H1 (cell line): ENCODE measurements at regions not wholly inside any gene's neighbourhood (a gene's known extent, or its start where the extent isn't known, plus 50 kb on each side); places are given as distances from the start of the nearest gene placed in this dataset.

ENCODE experiments used
- CTCF ChIA-PET: fragments of 300-600 bp; sonication (Branson Sonifier 250); formaldehyde crosslinking; loops from one replicate; lab custom pipeline; 2021; ENCODE audit not compliant: partially characterized antibody; lab: Charles Lee
- POLR2A ChIA-PET: fragments of 300-600 bp; sonication (Branson Sonifier 250); formaldehyde crosslinking; loops from one replicate; lab custom pipeline; 2021; ENCODE audit warnings: inconsistent platforms; ENCODE audit not compliant: partially characterized antibody; lab: Charles Lee
- DNase-seq, 2 experiments: peaks; one replicate each; pipeline versions ENCODE4 v3.0.0 to v3.0.0-alpha.2; 2010 to 2022; ENCODE audit warnings: low spot score in 2 of 2, low read depth in 1 of 2, mixed read lengths in 1 of 2
- FAIRE-seq: peaks from 2 replicates; lab custom pipeline; 2011; peaks lifted over from hg19 to GRCh38; lab: Jason Lieb, UNC
- H2AFZ ChIP-seq: 2 replicates; pipeline ENCODE4 v1.8.1; 2012; ENCODE audit warnings: low read length, inconsistent platforms
- H2AK5ac ChIP-seq: 2 replicates; pipeline ENCODE4 v1.6.1; 2013; ENCODE audit warnings: low read depth, low read length
- H2BK120ac ChIP-seq: replicated peaks from 2 replicates; pipeline ENCODE3; 2013; ENCODE audit warnings: low read depth, low read length, inconsistent platforms
- H2BK12ac ChIP-seq: 2 replicates; pipeline ENCODE4 v1.6.1; 2013; ENCODE audit warnings: low read depth, low read length
- H2BK15ac ChIP-seq: 2 replicates; pipeline ENCODE4 v1.6.1; 2013; ENCODE audit warnings: low read length
- H2BK20ac ChIP-seq: 2 replicates; pipeline ENCODE4 v1.6.1; 2013; ENCODE audit warnings: low read length
- H2BK5ac ChIP-seq: 2 replicates; pipeline ENCODE4 v1.6.1; 2013; ENCODE audit warnings: low read depth, low read length
- H3K14ac ChIP-seq: 2 replicates; pipeline ENCODE4 v1.6.1; 2013; ENCODE audit warnings: inconsistent platforms; ENCODE audit not compliant: insufficient read length
- H3K18ac ChIP-seq: 2 replicates; pipeline ENCODE4 v1.6.1; 2013; ENCODE audit warnings: low read length; ENCODE audit errors: extremely low read depth
- H3K23ac ChIP-seq: 2 replicates; pipeline ENCODE4 v1.6.1; 2013; ENCODE audit warnings: inconsistent platforms; ENCODE audit not compliant: insufficient read length
- H3K23me2 ChIP-seq: 2 replicates; pipeline ENCODE4 v1.6.1; 2013; ENCODE audit warnings: low read depth, low read length
- H3K27ac ChIP-seq: 2 replicates; pipeline ENCODE4 v1.6.1; 2011; ENCODE audit warnings: low read depth, low read length, inconsistent platforms
- H3K27me3 ChIP-seq, 4 experiments: replicated peaks in 1 of 4; 1 replicate in 1 of 4; 2 replicates in 3 of 4; pipeline versions ENCODE4 v1.6.1 to v1.8.1; 2011 to 2013; ENCODE audit warnings: low read length in 3 of 4, mild to moderate bottlenecking in 3 of 4, inconsistent platforms in 2 of 4, mixed read lengths in 2 of 4, moderate library complexity in 1 of 4; ENCODE audit not compliant: control insufficient read depth in 3 of 4, insufficient read depth in 3 of 4; ENCODE audit errors: extremely low read depth in 1 of 4
- H3K36me3 ChIP-seq, 4 experiments: 2 replicates each; pipeline versions ENCODE4 v1.6.1 to v1.8.1; 2011 to 2013; ENCODE audit warnings: mild to moderate bottlenecking in 4 of 4, low read length in 3 of 4, moderate library complexity in 2 of 4, control low read depth in 1 of 4, inconsistent platforms in 1 of 4; ENCODE audit not compliant: insufficient read depth in 4 of 4, control insufficient read depth in 2 of 4
- H3K4ac ChIP-seq: replicated peaks from 2 replicates; pipeline ENCODE3; 2013; ENCODE audit warnings: low read length, low read depth, mixed read lengths, inconsistent platforms; ENCODE audit not compliant: insufficient read length
- H3K4me1 ChIP-seq, 4 experiments: replicated peaks in 1 of 4; 1 replicate in 1 of 4; 2 replicates in 3 of 4; pipeline versions ENCODE4 v1.6.1 to v1.8.1; 2011 to 2013; ENCODE audit warnings: low read length in 3 of 4, inconsistent platforms in 2 of 4, mixed read lengths in 1 of 4; ENCODE audit not compliant: insufficient read depth in 4 of 4, control insufficient read depth in 3 of 4
- H3K4me2 ChIP-seq, 2 experiments: 2 replicates each; pipeline versions ENCODE4 v1.6.1 to v1.8.1; 2011 to 2013; ENCODE audit warnings: low read depth in 2 of 2, low read length in 2 of 2, control low read depth in 1 of 2, inconsistent platforms in 1 of 2, mild to moderate bottlenecking in 1 of 2; ENCODE audit not compliant: insufficient read depth in 1 of 2
- H3K4me3 ChIP-seq, 4 experiments: fragments of 200-600, 300-600 bp in 1 of 4; sonication (generic), shearing (Covaris generic), sonication (Bioruptor Twin) in 1 of 4; 2 replicates each; pipeline versions ENCODE4 v1.5.1 to v1.8.1; 2011 to 2016; ENCODE audit warnings: low read length in 4 of 4, low read depth in 3 of 4, control low read depth in 2 of 4, inconsistent platforms in 2 of 4, mild to moderate bottlenecking in 2 of 4, mixed read lengths in 1 of 4, moderate library complexity in 1 of 4; ENCODE audit not compliant: insufficient read depth in 2 of 4; ENCODE audit errors: extremely low read depth in 1 of 4
- H3K56ac ChIP-seq: replicated peaks from 2 replicates; pipeline ENCODE3; 2013; ENCODE audit warnings: low read depth, mild to moderate bottlenecking, mixed read lengths, low read length, inconsistent platforms; ENCODE audit not compliant: insufficient read length
- H3K79me1 ChIP-seq: 2 replicates; pipeline ENCODE4 v1.6.1; 2013; ENCODE audit warnings: low read depth, low read length, control low read depth
- H3K79me2 ChIP-seq, 2 experiments: 2 replicates each; pipeline versions ENCODE4 v1.6.1 to v1.8.1; 2012 to 2013; ENCODE audit warnings: low read length in 2 of 2, mild to moderate bottlenecking in 2 of 2, inconsistent platforms in 1 of 2; ENCODE audit not compliant: insufficient read depth in 2 of 2, control insufficient read depth in 1 of 2
- H3K9ac ChIP-seq, 4 experiments: replicated peaks in 1 of 4; 1 replicate in 1 of 4; 2 replicates in 3 of 4; pipeline versions ENCODE4 v1.6.1 to v1.8.1; 2011 to 2013; ENCODE audit warnings: low read depth in 3 of 4, low read length in 3 of 4, control low read depth in 2 of 4, mild to moderate bottlenecking in 2 of 4, moderate library complexity in 2 of 4, inconsistent platforms in 1 of 4; ENCODE audit errors: extremely low read depth in 1 of 4
- H3K9me3 ChIP-seq, 2 experiments: 2 replicates each; pipeline versions ENCODE4 v1.6.1 to v1.8.1; 2012 to 2013; ENCODE audit warnings: mild to moderate bottlenecking in 2 of 2, moderate library complexity in 2 of 2, control low read depth in 1 of 2, inconsistent platforms in 1 of 2, low read depth in 1 of 2, low read length in 1 of 2, mixed read lengths in 1 of 2; ENCODE audit not compliant: insufficient read depth in 2 of 2
- H4K20me1 ChIP-seq, 2 experiments: replicated peaks in 1 of 2; 2 replicates each; pipeline versions ENCODE3 to v1.8.1; 2011 to 2013; ENCODE audit warnings: inconsistent platforms in 2 of 2, low read length in 2 of 2, mild to moderate bottlenecking in 1 of 2; ENCODE audit not compliant: insufficient read depth in 2 of 2, control insufficient read depth in 1 of 2
- H4K5ac ChIP-seq: 2 replicates; pipeline ENCODE4 v1.6.1; 2013; ENCODE audit warnings: low read length, low read depth, mixed read lengths, inconsistent platforms; ENCODE audit not compliant: insufficient read length
- H4K8ac ChIP-seq: 2 replicates; pipeline ENCODE4 v1.8.0; 2013; ENCODE audit warnings: mild to moderate bottlenecking, moderate library complexity, low read length, inconsistent platforms; ENCODE audit not compliant: insufficient read depth; ENCODE audit errors: extremely low read depth
- H4K91ac ChIP-seq: replicated peaks from 2 replicates; pipeline ENCODE3; 2013; ENCODE audit warnings: low read length, mixed read lengths, inconsistent platforms; ENCODE audit not compliant: insufficient read length
- GABPA ChIP-seq: IDR thresholded peaks from 2 replicates; pipeline ENCODE4 v1.6.1; 2011; ENCODE audit warnings: mild to moderate bottlenecking, low read length, moderate library complexity, borderline replicate concordance; ENCODE audit not compliant: insufficient read depth
- RFX5 ChIP-seq: IDR thresholded peaks from 2 replicates; pipeline ENCODE4 v1.6.1; 2011; ENCODE audit warnings: low read depth, low read length, improper control_type of control experiment, borderline replicate concordance
- WGBS, 2 experiments: shearing (Covaris generic) in 1 of 2; methylation state at CpG; one replicate each; pipeline versions ENCODE4 v1.1.6 to v1.1.7; 2013 to 2015; ENCODE audit warnings: low lambda C conversion rate in 2 of 2, mixed read lengths in 2 of 2, inconsistent platforms in 1 of 2, low coverage in 1 of 2, missing lambda C conversion rate in 1 of 2; ENCODE audit not compliant: insufficient replicate concordance in 2 of 2, insufficient coverage in 1 of 2, insufficient read length in 1 of 2; ENCODE audit errors: extremely low coverage in 1 of 2, missing lambda C conversion rate in 1 of 2; 5-methylcytosine and 5-hydroxymethylcytosine counted together

- no peak for DNase-seq
- TF ChIP-seq GABPA (no peak), RFX5 (no peak)
These were observed 328.4 kb upstream of the NECTIN3 start for GRCh38 chr3:110743202-110743601.

More at GRCh38 chr3:110743202-110743601, 328.4 kb upstream of the NECTIN3 start:
- Histone ChIP-seq H4K5ac (no peak overlapping the region), H4K91ac (no peak overlapping the region), H2AK5ac (no peak overlapping the region), H3K27me3 (no peaks in the 10 kb centered on the region), H3K79me2 (no peaks in the 10 kb centered on the region), H2BK5ac (no peak overlapping the region), H3K23me2 (no peaks in the 10 kb centered on the region), H4K20me1 (no peaks in the 10 kb centered on the region), H3K4ac (no peak overlapping the region), H2AFZ (peak overlapping the region; percentile 29; the same call in 1 of the 2 replicates), H3K14ac (no peak overlapping the region), H3K56ac (no peak overlapping the region), H3K4me2 (no peak overlapping the region), H3K9me3 (no peaks in the 10 kb centered on the region), H3K18ac (no peak overlapping the region), H3K9ac (no peak overlapping the region), H3K23ac (no peak overlapping the region), H3K4me3 (no peak overlapping the region), H2BK12ac (no peak overlapping the region), H4K8ac (no peak overlapping the region), H3K79me1 (no peaks in the 10 kb centered on the region), H2BK15ac (no peak overlapping the region), H3K27ac (no peak overlapping the region), H3K36me3 (no peaks in the 10 kb centered on the region), H2BK120ac (no peak overlapping the region), H3K4me1 (0 out of 7 replicates have a peak, but pooled peaks cover 0 to 2% (median 0%) of the 10 kb centered on the region in 4 experiments), H2BK20ac (no peak overlapping the region)
- FAIRE-seq, result no peak
- 69% methylated on average over 1 of the region's 1 CpG; no CpG with 5 or more reads in 1 of the 2 experiments for WGBS, 2 experiments
- ChIA-PET CTCF (interaction anchor here (1.0 to 1.1 kb wide), 2 partner anchors 11 to 429 kb away, joined by 3 to 4 read pairs; no protein-coding TSS in a partner anchor), POLR2A (no interaction called here)
